Tongue (tissue), 1 donor: ENCODE measurements at regions not wholly inside any gene's neighbourhood (a gene's known extent, or its start where the extent isn't known, plus 50 kb on each side); places are given as distances from the start of the nearest gene placed in this dataset.
"Not testable (repeated sequence)": the region's sequence is repeated elsewhere in the genome, so short reads cannot be mapped to it uniquely, and the experiment has no call there.

Source experiments
- DNase-seq: peaks from one replicate; pipeline ENCODE4 v3.0.0-alpha.2; 2015

DNA sequence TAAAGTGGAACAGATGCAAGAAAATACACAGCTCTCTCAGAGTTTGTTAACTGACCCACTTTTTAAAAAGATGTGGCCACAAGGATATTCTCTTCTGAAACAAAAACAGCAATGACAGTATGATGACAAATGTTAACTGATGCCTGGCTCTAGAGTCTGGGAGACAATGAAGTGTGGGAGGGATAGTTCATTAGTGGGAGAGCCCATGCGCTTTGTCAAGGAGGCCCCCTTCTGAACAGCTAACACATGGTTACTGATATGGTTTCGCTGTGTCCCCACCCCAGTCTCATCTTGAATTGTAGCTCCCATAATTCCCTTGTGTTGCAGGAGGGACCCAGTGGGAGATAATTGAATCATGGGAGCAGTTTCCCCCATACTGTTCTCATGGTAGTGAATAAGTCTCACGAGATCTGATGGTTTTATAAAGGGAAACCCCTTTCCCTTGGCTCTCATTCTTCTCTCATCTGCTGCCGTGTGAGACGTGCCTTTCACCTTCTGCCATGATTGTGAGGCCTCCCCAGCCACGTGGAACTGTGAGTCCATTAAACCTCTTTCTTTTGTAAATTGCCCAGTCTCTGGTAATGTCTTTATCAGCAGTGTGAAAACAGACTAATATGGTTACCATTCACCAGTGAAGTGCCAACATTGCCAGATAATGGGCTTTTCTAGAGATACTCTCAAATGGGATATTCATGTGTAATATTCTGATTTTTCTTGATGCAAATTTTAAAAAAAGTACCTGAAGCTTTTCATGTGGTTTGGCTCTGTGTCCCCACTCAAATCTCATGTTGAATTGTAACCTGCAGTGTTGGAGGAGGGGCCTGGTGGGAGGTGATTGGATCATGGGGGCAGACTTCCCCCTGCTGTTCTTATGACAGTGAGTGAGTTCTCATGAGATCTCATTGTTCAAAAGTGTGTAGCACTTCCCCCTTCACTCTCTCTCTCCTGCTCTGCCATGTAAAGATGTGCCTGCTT lies 435.8 kb downstream of the SHISA9 start:
- DNase-seq = not testable (repeated sequence)

DNA sequence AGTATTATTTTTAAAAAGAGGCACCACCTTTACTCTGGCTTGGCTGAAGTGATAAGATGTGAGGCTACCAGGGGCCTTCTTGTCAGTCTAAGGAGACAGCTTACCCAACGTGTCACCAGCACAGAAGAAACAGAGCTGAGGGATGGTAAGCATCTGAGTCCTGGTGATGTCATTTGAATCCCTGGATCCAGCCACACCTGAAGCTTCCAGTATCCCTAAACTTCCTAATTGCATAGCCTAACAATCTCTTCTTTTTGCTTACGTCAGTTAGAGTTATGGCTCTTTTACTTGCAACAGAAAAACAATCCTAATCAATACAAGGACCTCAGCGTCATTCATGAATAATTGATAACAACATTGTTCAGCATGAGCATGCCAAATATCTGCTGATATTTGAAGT lies 436.6 kb downstream of the SHISA9 start:
- no peak for DNase-seq

DNA sequence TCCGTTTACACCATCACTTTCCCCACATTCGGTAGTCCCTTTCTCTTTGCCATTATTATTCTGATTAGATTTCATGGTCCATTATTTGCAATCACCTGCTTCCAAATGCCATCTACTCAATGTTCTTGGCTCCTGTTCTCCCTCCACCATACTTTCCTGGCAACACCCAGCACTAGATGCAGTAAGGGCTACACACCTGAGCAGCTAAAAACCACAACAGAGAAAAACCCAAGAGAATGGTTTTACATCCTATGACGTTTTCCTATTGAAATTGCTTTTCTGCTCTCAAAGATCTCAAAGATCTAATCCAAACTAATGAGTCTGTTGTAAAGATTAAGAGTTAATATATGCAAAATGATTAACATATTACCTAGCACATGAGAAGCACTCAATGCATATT lies 441.3 kb downstream of the SHISA9 start:
- no peak for DNase-seq

DNA sequence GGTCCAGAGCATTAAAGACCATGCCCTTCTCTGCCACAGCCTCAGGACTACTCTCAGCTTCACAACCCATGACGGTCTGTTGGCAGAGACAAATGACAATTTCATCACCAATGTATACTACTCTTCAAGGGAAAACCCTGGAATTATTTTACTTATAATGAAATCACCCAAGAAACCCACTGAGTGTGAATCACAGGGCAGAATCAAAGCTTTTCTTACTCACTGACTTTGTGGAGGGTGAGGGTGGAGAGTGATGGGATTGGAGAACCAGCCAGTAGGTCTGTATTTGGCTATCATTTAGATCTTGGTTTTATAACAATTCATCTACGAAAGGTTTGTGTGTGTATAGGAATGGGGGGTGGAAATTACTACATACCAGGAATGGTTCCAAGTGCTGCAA lies 442.6 kb downstream of the SHISA9 start:
- no peak for DNase-seq

DNA sequence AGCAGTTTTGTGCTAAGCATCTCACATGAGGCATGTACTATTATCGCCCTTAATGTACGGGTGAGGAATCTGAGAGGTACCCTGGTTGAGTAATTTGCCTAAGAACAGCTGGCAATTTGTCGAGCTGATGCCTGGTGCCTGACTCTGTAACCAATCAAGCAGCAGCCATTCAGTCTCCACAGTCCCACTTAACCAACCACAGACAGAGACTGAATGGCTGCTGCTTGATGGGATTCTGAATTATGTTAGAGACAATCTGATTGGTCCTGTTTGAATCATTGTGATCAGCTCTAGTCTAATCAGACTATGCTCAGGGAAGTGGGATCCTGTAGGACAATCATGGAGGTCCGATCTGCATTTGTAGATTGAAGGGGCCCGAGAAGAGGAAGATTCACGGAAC lies 447.0 kb downstream of the SHISA9 start:
- DNase-seq = no peak

DNA sequence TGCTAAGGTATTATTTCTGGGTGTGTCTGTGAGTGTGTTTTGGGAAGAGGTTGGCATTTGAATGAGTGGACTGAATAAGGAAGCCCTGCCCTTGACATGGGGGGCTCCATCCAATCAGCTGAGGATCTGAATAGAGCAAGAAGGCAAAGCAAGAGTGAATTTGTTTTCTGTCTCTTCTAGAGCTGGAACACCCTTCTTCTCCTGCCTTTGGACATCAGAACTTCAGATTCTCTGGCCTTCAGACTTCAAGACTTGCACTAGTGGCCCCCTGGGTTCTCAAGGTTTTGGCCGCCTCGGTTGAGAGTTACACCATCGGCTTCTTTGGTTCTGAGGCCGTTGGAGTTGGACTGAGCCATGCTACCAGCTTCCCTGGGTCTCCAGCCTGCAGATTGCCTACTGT lies 448.6 kb downstream of the SHISA9 start:
- DNase-seq = no peak

DNA sequence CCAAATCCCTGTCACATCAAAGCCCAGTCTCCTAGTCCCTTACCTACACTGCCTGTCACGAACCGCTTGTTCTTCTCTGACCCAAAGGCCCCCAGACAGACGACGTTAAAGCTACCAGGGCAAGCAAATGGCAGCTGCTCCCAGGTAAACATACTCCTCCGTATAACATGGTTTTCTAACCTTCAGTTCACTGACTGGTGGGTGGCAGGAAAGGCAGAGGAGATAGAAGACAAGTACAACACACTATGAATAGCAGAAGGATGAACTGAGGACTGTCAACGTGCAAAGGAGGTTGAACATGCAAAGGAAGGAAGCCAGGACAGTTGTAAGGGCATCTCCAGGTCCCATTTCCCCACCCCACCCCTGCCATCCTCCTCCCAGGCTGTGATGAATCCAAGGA lies 449.8 kb downstream of the SHISA9 start:
- no peak for DNase-seq

DNA sequence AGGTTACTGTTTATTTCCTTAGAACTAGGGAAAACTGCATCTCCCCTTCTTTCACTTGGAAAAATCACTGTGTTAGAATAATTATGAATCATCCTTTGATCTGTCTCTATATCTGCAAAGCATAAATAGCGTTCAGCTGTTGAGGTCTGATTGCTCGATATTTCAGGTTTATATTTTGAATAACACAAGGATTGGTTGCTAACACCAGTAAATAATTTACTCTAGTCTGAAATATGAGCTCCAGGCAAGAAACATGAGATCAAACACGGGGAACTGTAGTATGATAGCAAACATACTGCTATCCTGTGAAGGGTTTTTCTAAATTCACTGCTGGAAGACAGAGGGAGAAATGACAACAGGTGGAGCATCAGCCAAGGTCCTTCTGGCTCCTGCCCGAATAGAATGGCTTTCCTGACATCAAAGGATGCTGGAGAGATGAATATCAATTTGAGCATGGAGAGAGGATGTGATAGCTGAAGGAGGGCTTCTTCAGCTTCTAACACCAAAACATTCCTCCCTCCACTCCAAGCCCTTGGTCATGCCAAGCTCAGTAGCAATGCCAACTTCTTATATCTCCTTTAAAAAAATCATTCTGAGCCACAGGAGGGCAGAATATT lies 450.3 kb downstream of the SHISA9 start:
- DNase-seq = peak; percentile 4

DNA sequence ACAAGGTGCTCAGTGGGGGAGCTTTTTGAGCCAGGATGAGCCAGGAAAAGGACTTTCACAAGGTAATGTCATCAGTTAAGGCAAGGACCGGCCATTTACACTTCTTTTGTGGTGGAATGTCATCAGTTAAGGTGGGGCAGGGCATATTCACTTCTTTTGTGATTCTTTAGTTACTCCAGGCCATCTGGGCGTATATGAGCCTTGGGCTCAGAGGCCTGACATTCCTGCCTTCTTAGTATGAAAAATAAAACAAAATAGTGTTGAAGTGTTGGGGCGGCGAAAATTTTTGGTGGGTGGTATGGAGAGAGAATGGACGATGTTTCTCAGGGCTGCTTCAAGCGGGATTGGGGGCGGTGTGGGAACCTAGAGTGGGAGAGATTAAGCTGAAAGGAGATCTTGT lies 451.4 kb downstream of the SHISA9 start:
- DNase-seq = not testable (repeated sequence)

DNA sequence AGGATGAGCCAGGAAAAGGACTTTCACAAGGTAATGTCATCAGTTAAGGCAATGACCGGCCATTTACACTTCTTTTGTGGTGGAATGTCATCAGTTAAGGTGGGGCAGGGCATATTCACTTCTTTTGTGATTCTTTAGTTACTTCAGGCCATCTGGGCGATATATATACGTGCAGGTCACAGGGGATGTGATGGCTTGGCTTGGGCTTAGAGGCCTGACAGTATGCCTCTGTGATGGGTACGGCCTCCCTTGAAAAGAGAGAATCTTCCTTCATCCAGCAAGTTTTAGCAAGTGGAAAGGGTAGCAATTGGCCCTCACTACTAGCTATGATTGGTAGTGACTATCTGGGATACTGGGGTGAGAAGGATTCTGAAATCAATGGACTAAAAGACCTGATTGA lies 456.4 kb downstream of the SHISA9 start:
- not testable (repeated sequence) for DNase-seq

DNA sequence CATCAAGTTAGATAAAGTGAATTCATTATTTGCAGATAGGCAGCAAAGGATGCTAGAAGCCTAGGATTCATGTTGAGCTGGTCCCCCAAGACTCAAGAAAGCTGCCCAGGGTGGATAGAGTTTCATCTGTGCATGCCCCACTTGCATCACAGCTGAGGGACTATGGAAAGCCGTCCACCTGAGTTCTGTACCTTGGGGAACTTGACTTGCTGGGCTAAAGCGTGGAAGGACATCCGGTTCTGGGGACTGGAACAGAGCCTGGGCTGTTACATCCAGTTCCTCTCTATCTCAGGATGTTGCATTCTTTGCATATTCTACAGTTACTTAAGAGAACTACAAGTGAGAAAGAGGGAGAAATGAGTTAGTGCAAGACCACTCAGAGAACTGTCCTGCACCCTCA lies 458.4 kb downstream of the SHISA9 start:
- DNase-seq = no peak

DNA sequence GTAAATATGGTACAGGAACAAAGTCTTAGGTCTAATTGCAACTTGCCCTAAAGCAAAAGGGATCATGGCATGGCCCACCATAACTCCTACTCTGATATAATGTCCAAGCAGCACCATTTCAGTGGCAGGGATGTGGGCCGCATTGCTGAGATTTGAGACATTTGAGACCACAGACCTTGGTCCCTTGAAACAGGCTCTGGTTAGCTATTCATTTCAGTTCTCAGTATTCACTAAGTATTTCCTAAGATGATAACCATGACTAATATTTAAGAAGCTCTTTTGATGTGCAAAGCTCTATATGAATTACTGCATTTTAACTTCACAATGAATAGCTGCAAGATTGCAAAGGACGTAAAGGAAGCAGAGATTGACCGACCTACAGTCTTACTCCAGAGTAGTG lies 471.0 kb downstream of the SHISA9 start:
- no peak for DNase-seq

DNA sequence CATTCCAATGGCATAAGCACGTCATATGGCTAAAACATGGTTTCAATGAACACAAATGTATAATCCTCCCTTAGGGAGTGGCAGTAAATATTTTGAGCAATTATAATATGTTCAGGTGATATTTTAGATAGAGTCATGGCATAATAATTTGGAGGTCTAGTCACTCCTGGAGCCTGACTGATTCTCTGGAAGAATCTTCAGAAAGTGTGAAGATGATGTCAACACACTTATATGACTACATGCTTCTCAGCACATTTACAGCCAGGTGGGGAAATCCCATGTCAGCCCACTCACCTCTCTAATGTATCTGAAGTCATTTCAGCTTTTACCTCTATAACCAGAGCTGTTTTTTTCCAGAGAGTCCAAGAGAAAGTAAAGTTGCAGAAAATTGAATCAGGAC lies 474.8 kb downstream of the SHISA9 start:
- no peak for DNase-seq

DNA sequence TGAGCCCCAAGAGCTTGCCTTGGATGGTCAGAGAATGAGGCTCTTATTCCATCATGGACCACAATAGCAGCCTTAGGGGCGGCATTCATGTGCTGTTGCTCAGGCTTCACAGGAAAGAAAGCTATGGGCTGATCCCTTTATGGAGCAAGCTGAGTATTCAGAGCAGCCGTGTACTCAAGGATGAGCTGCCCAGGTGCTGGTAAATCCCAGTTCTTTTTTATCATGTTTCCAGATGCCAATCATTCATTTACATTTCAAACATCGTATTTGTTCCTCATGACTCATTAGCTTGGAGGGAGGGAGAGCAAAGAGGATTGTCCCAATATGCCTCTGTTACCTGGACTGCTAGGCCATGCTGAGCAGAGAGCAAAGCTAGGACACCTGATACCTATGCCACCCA lies 475.7 kb downstream of the SHISA9 start:
- DNase-seq = no peak

DNA sequence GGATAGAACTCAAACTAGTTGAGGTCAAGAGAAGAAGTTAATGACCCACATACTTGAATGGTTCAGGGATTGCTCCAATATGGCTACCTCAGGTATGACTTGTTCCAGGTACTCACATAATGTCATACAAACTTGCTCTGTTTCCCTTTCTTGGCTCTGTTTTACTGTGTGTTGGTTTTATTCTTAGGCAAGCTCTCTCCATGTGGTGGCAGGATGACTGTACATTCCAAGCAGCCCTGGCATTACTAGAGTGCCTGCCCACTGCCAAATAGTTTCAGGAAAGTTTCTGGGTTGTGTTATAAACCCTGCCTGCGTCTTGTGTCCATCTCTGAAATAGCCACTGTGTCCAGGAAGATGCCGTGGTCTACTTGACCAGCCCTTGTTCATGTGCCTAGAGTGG lies 476.8 kb downstream of the SHISA9 start:
- DNase-seq = no peak

DNA sequence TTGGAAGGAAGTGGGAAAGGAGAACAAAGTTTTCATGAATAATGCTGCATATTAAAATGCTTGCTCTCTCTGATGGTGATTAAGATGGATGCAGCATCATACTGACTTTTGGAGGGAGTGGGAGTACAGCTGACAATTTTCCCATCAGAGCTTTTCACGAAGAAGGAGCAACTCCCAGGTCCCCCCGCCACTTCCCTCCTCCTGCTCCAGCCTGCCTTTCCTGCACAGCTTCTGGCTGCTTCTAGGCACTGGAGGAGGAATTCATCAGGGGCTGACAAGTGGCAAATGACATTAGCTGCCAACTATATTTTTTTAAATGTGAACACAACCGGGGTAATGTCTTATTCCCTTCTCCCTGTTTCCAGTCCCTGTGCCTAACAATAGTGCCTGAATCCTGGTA lies 477.9 kb downstream of the SHISA9 start:
- no peak for DNase-seq

DNA sequence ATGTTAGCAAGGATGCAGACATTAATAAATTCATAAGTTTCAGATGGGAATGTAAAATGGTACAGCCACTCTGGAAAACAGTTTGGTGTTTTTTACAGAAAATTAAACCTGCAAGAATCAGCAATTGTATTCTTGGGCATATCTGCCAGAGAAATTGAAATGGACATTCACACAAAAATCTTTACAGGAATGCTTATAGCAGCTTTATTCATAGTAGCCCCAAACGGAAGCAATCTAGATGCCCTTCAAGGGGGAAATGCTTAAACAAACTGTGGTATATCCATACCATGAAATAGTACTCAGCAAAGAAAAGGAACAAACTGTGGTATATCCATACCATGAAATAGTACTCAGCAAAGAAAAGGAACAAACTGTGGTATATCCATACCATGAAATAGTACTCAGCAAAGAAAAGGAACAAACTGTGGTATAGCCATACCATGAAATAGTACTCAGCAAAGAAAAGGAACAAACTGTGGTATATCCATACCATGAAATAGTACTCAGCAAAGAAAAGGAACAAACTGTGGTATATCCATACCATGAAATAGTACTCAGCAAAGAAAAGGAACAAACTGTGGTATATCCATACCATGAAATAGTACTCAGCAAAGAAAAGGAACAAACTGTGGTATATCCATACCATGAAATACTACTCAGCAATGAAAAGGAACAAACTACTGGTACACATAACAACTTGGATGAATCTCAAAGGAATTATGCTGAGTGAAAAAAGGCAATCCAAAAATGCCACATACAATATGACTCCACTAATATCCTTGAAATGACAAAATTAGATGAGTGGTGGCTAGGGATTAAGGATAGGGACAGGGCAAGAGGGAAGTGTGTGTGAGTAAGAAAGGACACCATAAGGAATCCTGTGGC lies 484.0 kb downstream of the SHISA9 start:
- not testable (repeated sequence) for DNase-seq

DNA sequence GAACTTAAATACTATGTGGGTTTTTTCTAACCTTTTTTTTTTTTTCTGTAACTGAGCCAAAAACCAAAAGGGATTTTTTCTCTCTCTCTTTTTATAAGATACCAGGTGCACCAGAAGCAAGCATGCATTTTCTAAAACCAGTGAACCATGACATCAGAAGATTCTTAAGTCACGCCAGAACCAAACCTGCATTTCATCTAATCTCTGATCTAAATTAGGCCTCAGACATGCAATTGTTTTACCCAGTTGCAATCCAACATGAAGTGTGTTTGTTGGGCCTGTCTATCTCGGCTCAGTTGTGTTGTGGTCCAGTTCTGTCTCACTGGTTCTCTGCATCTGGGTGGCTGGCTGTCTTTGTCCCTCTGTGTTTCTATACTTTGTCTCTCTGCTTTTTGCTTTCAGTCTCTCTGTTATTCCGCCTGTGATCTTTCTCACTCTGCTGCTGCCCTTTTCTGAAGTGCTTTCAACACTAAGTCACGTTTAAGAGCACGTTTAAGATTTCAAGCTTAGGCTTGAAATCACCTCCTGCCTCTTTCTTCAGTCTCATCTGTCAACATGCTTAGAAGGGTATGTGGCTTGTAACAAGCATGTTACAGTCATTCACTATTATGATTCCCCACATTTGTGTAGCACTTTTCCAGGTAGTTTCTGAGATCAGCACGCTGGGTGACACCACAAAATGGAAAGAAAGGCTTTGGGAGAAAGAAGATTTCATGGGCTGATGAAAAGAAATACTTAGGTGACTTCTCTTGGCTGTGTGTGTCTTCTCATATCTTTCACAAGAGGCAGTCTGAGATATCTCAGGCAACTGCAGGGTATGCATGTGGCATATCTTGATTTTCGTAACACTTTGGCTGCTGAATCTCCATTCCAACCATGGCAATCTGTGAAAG lies 488.9 kb downstream of the SHISA9 start:
- DNase-seq = peak; percentile 5

DNA sequence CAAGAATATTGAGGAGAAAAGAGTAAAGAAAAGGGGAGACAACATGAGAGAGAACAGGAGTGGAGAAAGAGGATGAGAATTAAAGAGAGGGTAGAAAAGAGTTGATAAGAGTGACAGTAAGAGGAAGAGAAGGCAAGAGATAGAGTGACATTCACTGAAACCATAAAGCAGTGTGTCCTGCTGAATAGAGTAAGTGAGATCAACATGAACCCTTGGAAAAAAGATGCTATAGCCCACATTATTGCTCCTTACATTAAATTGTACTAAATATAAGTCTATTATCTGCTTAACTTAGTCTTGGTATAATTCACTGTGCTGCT lies 489.5 kb downstream of the SHISA9 start:
- DNase-seq = no peak

DNA sequence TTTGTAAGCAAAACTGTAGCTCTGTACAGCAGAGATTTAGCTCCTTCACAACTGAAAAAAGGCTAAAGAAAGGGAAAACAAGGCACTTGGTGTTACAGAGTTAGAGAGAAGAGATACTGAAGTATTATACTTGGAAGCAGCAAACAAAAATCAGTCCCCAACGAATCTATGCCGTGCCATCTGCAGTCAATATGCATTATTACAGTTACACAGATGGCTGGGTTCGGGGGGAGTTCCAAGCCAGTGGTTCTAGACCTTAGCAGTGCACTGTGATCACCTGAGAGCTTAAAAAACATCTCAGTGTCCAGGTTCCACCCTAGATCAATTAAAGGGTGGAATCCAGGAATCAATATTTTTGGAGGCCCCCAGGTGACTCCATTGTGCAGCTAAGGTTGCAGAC lies 489.9 kb downstream of the SHISA9 start:
- no peak for DNase-seq

DNA sequence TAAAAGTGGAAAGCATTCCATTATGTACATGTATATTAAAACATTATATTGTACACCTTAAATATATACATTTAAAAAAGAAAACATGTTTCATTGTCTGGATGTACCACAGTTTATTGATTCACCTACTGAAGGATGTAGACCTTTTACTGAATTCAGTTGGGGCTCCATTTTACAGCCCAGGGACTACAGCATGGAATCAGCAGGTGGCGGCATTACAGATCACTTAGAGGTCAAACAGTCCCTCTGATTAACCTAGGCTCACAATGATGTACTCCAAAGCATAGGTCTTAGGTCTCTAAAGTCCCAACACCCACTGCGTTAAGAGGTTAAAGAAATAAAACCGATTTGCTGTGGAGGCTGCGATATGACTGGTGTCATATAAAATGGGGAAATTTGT lies 490.9 kb downstream of the SHISA9 start:
- no peak for DNase-seq

DNA sequence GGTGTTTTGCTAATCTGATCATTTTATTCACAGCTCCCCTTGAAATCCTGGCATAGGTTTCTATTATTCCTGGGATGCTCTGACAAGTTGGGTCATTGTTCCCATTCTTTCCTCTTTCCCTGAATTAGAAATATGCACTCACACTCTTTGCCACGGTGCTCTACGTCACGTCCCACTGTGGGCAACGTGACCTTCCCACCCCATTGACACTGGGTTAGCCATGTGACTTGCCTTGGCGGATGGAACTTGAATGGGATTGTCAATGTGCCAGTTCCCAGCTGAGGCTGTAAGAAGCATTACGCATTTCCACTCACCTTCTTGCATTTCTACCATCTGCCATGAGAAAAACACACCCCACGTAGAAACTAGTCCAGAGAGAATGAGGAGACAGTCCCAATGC lies 492.4 kb downstream of the SHISA9 start:
- DNase-seq = no peak
